HG03442 (cell line): ENCODE measurements at regions not wholly inside any gene's neighbourhood (a gene's known extent, or its start where the extent isn't known, plus 50 kb on each side); places are given as distances from the start of the nearest gene placed in this dataset.
"Not testable (repeated sequence)": the region's sequence is repeated elsewhere in the genome, so short reads cannot be mapped to it uniquely, and the experiment has no call there.

Experiments used
- ATAC-seq: cut with Tn5 transposase; IDR thresholded peaks from one replicate; pipeline ENCODE4 v1.9.1; 2021; ENCODE audit warnings: mild to moderate bottlenecking, moderate library complexity; ENCODE audit not compliant: unreplicated experiment

DNA sequence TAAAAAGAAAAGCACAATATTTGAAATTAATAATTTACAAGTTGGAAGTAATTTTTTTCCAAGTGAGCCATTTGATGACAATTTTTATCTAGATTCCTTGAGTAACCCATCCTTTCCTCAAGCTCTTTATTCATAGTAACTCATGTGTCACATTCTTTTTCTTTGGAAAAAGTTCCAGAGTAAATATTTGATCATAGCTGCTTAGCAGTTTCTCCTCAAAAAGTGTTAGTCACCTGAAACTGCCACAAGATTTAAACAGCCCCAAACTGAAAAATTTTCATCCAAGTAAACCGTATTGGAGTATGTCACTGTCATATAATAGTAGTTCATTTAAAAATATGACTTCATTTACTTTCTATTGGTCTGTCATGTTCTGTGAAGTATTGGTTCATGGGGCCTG, 94.6 kb upstream of the CASK start:
- ATAC-seq, result no peak

DNA sequence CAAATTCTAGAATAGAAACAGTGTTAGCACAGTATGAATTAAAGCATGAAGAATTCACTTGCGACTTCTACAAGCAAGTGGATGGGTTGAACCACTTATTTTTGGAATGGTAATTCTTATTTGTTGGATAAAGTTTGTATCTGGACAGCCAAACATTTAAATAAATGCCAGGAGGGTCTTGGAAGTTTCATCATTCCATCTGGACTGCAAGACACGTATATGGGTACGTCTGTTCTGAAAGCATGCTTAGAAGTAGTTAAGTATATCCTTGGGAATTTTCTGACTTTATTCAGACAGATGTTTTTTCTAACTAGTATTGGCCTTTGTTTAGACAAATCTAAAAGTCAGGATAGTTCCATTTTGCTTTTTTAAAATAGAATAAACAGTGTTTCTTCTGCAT, 77.5 kb upstream of the CASK start:
- no peak for ATAC-seq

DNA sequence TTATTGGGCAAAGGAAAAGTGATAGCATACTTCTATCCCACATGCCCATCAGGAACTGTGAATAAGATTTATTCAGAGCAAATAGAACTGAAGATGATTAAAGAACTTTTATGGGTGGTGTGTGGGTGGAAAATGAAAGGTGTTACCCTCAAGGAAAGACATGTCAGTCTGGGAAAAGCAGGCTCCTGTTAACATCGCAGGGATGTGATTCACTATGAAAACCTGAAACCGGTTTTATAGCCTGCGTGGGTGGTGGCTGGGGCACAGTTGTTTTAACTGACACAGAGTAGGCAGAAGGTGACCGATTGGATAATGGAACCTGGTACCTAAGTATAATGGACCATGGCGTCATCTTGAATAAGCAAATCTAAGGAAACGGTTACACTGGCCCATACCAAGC, 61.3 kb upstream of the CASK start:
- no peak for ATAC-seq

DNA sequence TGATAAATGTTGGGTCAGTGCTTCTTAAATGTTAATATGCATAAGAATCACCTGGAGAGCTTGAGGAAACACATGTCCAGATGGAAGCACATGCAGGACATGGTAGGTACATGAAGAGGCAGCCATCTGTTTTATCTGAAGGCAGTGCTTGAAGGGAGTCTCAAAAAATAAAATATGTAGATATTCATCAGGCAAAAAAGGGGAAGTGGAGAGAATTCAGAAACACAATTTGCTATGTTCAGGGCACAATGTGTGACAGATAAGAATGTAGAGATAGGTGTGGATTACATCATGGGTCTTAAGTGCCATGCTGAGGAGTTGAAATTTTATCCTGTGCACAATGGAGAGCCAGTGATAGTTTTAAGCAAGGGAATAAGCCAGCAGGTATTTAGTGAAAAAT, 59.6 kb upstream of the CASK start:
- no peak for ATAC-seq

DNA sequence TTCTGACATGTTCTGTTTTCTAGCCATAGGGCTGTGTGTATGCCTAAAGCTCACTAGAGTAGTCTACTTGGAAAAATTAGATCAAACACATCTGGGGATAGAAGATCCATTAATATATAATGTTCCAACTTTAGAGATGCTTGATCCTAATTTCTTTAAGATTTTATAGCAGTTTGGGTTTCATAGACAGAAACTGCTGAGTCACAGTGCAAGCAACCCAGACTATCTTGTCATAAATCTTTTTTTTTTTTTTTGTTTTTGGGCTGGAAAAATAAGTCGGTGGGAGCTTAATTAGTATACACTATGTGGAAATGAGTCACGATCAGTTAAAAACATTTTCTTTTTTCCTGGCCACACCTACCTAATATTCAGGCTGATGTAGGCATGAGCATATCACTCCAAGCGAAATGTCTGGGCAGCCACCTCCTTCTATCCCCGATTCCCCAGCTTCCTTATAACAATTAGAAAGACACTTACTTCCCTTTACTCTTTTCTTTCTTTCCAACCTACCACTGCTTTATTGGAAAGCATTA, 58.2 kb upstream of the CASK start:
- no peak for ATAC-seq

DNA sequence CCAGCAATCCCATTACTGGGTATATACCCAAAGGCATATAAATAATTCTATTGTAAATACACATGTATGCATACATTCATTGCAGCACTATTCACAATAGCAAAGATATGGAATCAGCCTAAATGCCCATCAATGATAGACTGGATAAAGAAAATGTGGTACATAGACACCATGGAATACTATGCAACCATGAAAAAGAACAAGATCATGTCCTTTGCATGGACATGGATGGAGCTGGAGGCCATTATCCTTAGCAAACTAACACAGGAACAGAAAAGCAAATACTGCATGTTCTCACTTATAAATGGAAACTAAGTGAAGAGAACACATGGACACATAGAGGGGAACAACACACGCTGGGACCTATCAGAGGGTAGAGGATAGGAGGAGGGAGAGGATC, 51.3 kb upstream of the CASK start:
- ATAC-seq, result not testable (repeated sequence)

DNA sequence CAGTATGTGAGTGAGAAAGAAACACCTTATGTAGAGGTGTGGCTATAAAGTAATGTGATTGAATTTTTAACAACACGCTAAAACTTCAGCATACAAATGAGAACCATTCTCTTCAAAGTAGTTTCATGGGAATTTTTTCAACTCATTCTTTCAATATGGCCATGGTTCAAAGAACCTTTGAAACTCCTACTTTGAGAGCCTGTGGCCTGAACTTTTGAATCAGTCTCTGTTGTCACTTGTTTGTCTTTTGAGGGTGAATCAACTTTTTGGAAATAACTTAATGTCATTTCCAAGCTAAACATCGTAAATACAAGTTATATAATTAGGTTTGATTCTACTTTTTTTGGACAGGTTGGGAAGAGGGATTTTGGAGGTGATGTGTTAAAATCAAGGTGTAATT, 49.9 kb upstream of the CASK start:
- ATAC-seq, result no peak
